Adrenal gland (tissue), 9 donors: ENCODE measurements at regions not wholly inside any gene's neighbourhood (a gene's known extent, or its start where the extent isn't known, plus 50 kb on each side); places are given as distances from the start of the nearest gene placed in this dataset.

ENCODE experiments used
- DNase-seq, 7 donors: peaks; one replicate each; pipeline ENCODE4 v3.0.0-alpha.2; 2019 to 2020
- H3K27ac ChIP-seq, 5 donors: fragments of 200-600 bp; sonication (generic) in 4 of 5; 1 replicate in 3 of 5; 2 replicates in 2 of 5; pipeline versions ENCODE4 v1.5.1 to v1.8.0; 2016 to 2020; ENCODE audit warnings: mild to moderate bottlenecking in 1 of 5
- H3K27me3 ChIP-seq: fragments of 200-600 bp; 2 replicates; pipeline ENCODE4 v1.8.0; 2021
- H3K36me3 ChIP-seq, 2 donors: fragments of 200-600 bp; replicated peaks in 1 of 2; 1 replicate in 1 of 2; 2 replicates in 1 of 2; pipeline versions ENCODE4 v1.5.1 to v1.8.0; 2018 to 2022
- H3K4me1 ChIP-seq, 2 donors: fragments of 200-600 bp; replicated peaks in 1 of 2; 1 replicate in 1 of 2; 2 replicates in 1 of 2; pipeline versions ENCODE4 v1.5.1 to v1.8.0; 2018 to 2021
- H3K4me3 ChIP-seq, 4 donors: fragments of 200-600 bp; sonication (generic) in 3 of 4; one replicate each; pipeline ENCODE4 v1.5.1; 2016 to 2018
- H3K9me3 ChIP-seq, 3 donors: fragments of 200-600 bp; sonication (generic) in 1 of 3; replicated peaks in 1 of 3; 1 replicate in 2 of 3; 2 replicates in 1 of 3; pipeline versions ENCODE4 v1.5.1 to v1.8.0; 2016 to 2021
- POLR2A ChIP-seq, 2 donors: fragments of 450-650 bp; IDR thresholded peaks; one replicate each; pipeline ENCODE4 v1.6.1; 2017; ENCODE audit warnings: antibody characterized with exemption in 2 of 2, mild to moderate bottlenecking in 2 of 2, moderate library complexity in 1 of 2
- WGBS, 4 donors: extraction: QIAGEN DNeasy Blood & Tissue Kit in 2 of 4; methylation state at CpG; one replicate each; pipeline versions ENCODE4 v1.1.5 to v1.1.7; 2013 to 2017; 5-methylcytosine and 5-hydroxymethylcytosine counted together
- intact Hi-C, 2 donors: fragments of 100-400 bp; cut with DNase I; formaldehyde crosslinking; loops; one replicate each; pipeline versions ENCODE4 v1.14.1 to v1.15.0; 2022 to 2023
- TF ChIP-seq, protein P1 (sequence below), 6 experiments: fragments of 450-650 bp in 4 of 6; fragments of 200-600 bp in 2 of 6; sonication (generic) in 1 of 6; IDR thresholded peaks; 1 replicate in 5 of 6; 2 replicates in 1 of 6; pipeline versions ENCODE4 v1.5.1 to v1.8.0; 2016 to 2021; ENCODE audit warnings: antibody characterized with exemption in 6 of 6, mild to moderate bottlenecking in 2 of 6, moderate library complexity in 1 of 6
- donor health status: healthy with polysubstance abuse.
- donor health status: Bipolar disorder and iron deficiency.
- donor health status: DM: yes; HTN: yes; CAD: no.
- donor health status: DM: no; HTN: no; CAD: no.
- donor health status: DM: no; HTN: no; CAD: no.

GRCh38 chr9:22588918-22589317 is 142.3 kb downstream of the DMRTA1 start:
- Histone ChIP-seq H3K36me3 (no peaks in the 10 kb centered on the region), H3K4me3 (no peak overlapping the region), H3K27me3 (no peaks in the 10 kb centered on the region), H3K4me1 (no peaks in the 10 kb centered on the region), H3K9me3 (no peaks in the 10 kb centered on the region), H3K27ac (no peak overlapping the region)
- TF ChIP-seq POLR2A (IDR thresholded peaks at IDR 0.05) = no peak
- TF ChIP-seq, protein P1, sequence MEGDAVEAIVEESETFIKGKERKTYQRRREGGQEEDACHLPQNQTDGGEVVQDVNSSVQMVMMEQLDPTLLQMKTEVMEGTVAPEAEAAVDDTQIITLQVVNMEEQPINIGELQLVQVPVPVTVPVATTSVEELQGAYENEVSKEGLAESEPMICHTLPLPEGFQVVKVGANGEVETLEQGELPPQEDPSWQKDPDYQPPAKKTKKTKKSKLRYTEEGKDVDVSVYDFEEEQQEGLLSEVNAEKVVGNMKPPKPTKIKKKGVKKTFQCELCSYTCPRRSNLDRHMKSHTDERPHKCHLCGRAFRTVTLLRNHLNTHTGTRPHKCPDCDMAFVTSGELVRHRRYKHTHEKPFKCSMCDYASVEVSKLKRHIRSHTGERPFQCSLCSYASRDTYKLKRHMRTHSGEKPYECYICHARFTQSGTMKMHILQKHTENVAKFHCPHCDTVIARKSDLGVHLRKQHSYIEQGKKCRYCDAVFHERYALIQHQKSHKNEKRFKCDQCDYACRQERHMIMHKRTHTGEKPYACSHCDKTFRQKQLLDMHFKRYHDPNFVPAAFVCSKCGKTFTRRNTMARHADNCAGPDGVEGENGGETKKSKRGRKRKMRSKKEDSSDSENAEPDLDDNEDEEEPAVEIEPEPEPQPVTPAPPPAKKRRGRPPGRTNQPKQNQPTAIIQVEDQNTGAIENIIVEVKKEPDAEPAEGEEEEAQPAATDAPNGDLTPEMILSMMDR (IDR thresholded peaks at IDR 0.05) = no peak
- intact Hi-C loops = no loop called here
- no peak for DNase-seq
- WGBS, 4 donors = 70 to 73% (median 71%) methylated on average over 5 of the region's 5 CpGs

DNA sequence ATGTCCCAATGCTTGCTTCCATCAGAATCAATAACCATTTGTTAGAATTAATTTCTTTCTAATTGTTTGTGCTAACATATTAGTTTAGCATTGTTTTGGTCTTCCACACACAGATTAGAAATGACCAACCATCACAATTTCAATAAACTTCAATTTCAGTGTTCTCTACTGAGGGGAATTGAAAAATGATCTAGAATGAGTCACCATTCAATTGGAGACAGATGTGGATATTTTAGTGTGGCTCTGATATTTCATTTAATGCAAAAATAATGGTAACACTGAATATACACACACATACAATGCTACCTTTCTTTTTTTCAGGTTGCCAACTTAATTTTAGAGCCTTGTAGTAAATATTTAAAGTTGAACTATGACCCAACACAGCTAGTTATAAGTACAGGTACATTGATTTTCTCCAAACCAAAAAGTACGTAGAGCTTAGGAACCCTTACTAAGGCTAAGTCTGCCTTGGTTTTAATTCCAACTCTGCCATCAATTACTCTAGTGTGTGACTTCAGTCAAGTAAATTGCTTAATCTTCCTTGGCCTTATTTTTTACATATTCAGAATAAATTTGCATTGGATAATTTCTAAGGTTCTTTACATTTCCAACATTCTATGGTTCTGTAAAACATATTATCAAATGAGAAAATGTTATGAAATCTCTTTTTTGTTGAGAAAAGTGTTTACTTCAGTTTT is 143.9 kb downstream of the DMRTA1 start:
- DNase-seq = no peak
- Histone ChIP-seq H3K36me3 (no peaks in the 10 kb centered on the region), H3K4me3 (no peak overlapping the region), H3K27ac (no peak overlapping the region), H3K27me3 (no peaks in the 10 kb centered on the region), H3K9me3 (no peaks in the 10 kb centered on the region), H3K4me1 (no peaks in the 10 kb centered on the region)
- 77 to 95% (median 88%) methylated on average over 1 of the region's 1 CpG for WGBS, 4 donors
- TF ChIP-seq, protein P1 (IDR thresholded peaks at IDR 0.05) = no peak
- no peak for TF ChIP-seq POLR2A (IDR thresholded peaks at IDR 0.05)
- intact Hi-C loops = no loop called here

DNA sequence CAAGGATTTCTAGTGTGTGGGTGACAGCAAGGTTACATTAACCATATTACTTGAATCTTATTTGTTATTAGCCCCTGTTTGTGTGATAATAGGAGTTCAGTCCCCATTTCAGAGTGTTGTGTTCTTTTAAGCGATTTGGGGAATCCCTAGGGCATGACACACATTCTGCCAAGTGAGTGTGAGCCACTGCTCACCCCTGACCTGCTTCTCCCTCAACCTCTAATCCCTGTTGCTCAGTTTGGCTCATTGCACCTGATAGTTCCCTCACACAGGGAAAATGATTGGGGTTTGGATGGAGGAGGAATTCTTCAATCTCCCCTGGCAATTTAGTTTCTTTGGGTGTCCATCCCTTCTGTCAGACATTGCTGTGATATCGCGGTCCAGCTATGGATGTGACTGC is 149.2 kb downstream of the DMRTA1 start:
- DNase-seq = no peak
- no peaks in the 10 kb centered on the region for H3K27me3 ChIP-seq
- no peak for TF ChIP-seq POLR2A (IDR thresholded peaks at IDR 0.05)
- TF ChIP-seq, protein P1 (IDR thresholded peaks at IDR 0.05) = no peak
- WGBS, 4 donors = 84 to 89% (median 86%) methylated on average over 3 of the region's 3 CpGs
- H3K36me3 ChIP-seq = no peaks in the 10 kb centered on the region
- intact Hi-C loops = no loop called here
- H3K9me3 ChIP-seq = no peaks in the 10 kb centered on the region
- no peak overlapping the region for H3K27ac ChIP-seq
- no peak overlapping the region for H3K4me3 ChIP-seq
- H3K4me1 ChIP-seq = no peaks in the 10 kb centered on the region

DNA sequence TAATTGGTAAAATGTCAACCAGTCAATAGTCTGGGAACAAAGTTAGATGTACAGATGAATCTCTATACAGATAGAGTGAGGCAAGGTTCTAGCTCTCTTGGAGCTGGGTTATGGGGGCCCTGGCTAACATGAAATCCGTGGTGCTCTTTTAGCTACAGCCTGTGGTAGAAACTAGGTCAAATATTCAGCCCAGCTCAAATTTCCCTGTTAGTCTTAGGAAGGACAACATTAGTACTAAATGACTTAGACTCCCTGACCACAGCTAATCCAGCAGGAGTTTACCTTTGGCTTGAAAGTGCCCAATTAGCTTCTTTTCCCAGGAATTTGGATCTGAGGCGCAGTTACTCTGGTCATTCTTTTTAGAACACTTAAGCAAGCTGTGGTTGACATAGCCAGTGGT is 170.5 kb downstream of the DMRTA1 start:
- H3K4me1 ChIP-seq = no peaks in the 10 kb centered on the region
- H3K27me3 ChIP-seq = no peaks in the 10 kb centered on the region
- no peak overlapping the region for H3K27ac ChIP-seq
- no peak overlapping the region for H3K4me3 ChIP-seq
- 50 to 76% (median 58%) methylated on average over 2 of the region's 2 CpGs for WGBS, 4 donors
- H3K36me3 ChIP-seq = no peaks in the 10 kb centered on the region
- no peak for DNase-seq
- no peak for TF ChIP-seq POLR2A (IDR thresholded peaks at IDR 0.05)
- TF ChIP-seq, protein P1 (IDR thresholded peaks at IDR 0.05) = no peak
- intact Hi-C loops = no loop called here
- no peaks in the 10 kb centered on the region for H3K9me3 ChIP-seq
